Endothelial cell of umbilical vein (primary cell): ENCODE measurements at regions not wholly inside any gene's neighbourhood (a gene's known extent, or its start where the extent isn't known, plus 50 kb on each side); places are given as distances from the start of the nearest gene placed in this dataset.

Experiments used
- BruUV-seq: library from RNA; stranded (reverse); fragments of 400-500 nt; replicated peaks from 2 replicates; lab custom pipeline; 2021; lab: Mats Ljungman, UMichigan
- CTCF ChIA-PET: fragments of 300-600, 350-600 bp; sonication (Branson Sonifier 250); formaldehyde crosslinking; loops from one replicate; lab custom pipeline; 2021; ENCODE audit warnings: antibody characterized with exemption, inconsistent platforms; lab: Charles Lee
- POLR2A ChIA-PET: fragments of 300-600, 350-600 bp; sonication (Branson Sonifier 250); formaldehyde crosslinking; loops from one replicate; lab custom pipeline; 2021; ENCODE audit warnings: antibody characterized with exemption, inconsistent platforms; lab: Charles Lee
- DNase-seq: peaks from one replicate; pipeline ENCODE4 v3.0.0-alpha.2; 2011; ENCODE audit warnings: low read depth, low spot score
- FAIRE-seq: peaks from 2 replicates; lab custom pipeline; 2011; peaks lifted over from hg19 to GRCh38; lab: Jason Lieb, UNC
- H2AFZ ChIP-seq: 2 replicates; pipeline ENCODE4 v1.6.0; 2012; ENCODE audit warnings: low read depth, low read length, control low read depth, inconsistent platforms
- H3K27ac ChIP-seq: 2 replicates; pipeline ENCODE4 v1.5.1; 2011; ENCODE audit warnings: low read depth, mild to moderate bottlenecking, control low read depth, low read length, moderate library complexity; ENCODE audit not compliant: insufficient read depth
- H3K27me3 ChIP-seq, 2 experiments: 2 replicates each; pipeline versions ENCODE4 v1.6.0 to v1.6.1; 2011; ENCODE audit warnings: low read length in 2 of 2, mixed read lengths in 1 of 2; ENCODE audit not compliant: control insufficient read depth in 2 of 2, insufficient read depth in 2 of 2
- H3K36me3 ChIP-seq, 2 experiments: 2 replicates in 1 of 2; 3 replicates in 1 of 2; pipeline ENCODE4 v1.5.1; 2011; ENCODE audit warnings: low read length in 2 of 2, mild to moderate bottlenecking in 1 of 2, moderate library complexity in 1 of 2; ENCODE audit not compliant: control insufficient read depth in 2 of 2, insufficient read depth in 2 of 2; ENCODE audit errors: extremely low read depth in 1 of 2
- H3K4me1 ChIP-seq: 3 replicates; pipeline ENCODE4 v1.5.1; 2011; ENCODE audit warnings: mild to moderate bottlenecking, low read length; ENCODE audit not compliant: control insufficient read depth, insufficient read depth; ENCODE audit errors: extremely low read depth
- H3K4me2 ChIP-seq: 2 replicates; pipeline ENCODE4 v1.6.1; 2011; ENCODE audit warnings: low read length, control low read depth, mixed read lengths; ENCODE audit not compliant: insufficient read depth
- H3K4me3 ChIP-seq, 3 experiments: fragments of 200-600 bp in 1 of 3; sonication (generic), shearing (Covaris generic) in 1 of 3; replicated peaks in 1 of 3; 2 replicates each; pipeline ENCODE4 v1.5.1; 2011 to 2016; ENCODE audit warnings: control low read depth in 3 of 3, low read length in 3 of 3, mild to moderate bottlenecking in 2 of 3, inconsistent platforms in 1 of 3, low read depth in 1 of 3, moderate library complexity in 1 of 3; ENCODE audit not compliant: insufficient read depth in 1 of 3
- H3K79me2 ChIP-seq: 2 replicates; pipeline ENCODE4 v1.6.0; 2012; ENCODE audit warnings: low read length, inconsistent platforms; ENCODE audit not compliant: control insufficient read depth, insufficient read depth
- H3K9ac ChIP-seq: replicated peaks from 2 replicates; pipeline ENCODE3; 2011; ENCODE audit warnings: low read length, control low read depth; ENCODE audit not compliant: insufficient read depth; ENCODE audit errors: extremely low read depth
- H3K9me1 ChIP-seq: replicated peaks from 3 replicates; pipeline ENCODE4 v1.6.0; 2011; ENCODE audit warnings: mild to moderate bottlenecking, low read length; ENCODE audit not compliant: control insufficient read depth, insufficient read depth; ENCODE audit errors: extremely low read depth
- H3K9me3 ChIP-seq: replicated peaks from 2 replicates; pipeline ENCODE4 v1.5.1; 2012; ENCODE audit warnings: low read length, inconsistent platforms; ENCODE audit not compliant: control insufficient read depth, insufficient read depth
- H4K20me1 ChIP-seq: replicated peaks from 2 replicates; pipeline ENCODE3; 2011; ENCODE audit warnings: mild to moderate bottlenecking, low read length; ENCODE audit not compliant: control insufficient read depth, insufficient read depth; ENCODE audit errors: extremely low read depth
- CTCF ChIP-seq, 2 donors: IDR thresholded peaks; 1 replicate in 1 of 2; 2 replicates in 1 of 2; pipeline ENCODE4 v1.5.1; 2011; ENCODE audit warnings: low read length in 2 of 2, mild to moderate bottlenecking in 2 of 2, moderate library complexity in 2 of 2, control low read depth in 1 of 2, inconsistent platforms in 1 of 2, low read depth in 1 of 2; ENCODE audit not compliant: insufficient read depth in 1 of 2; ENCODE audit errors: extremely low read depth in 1 of 2
- EZH2 ChIP-seq: IDR thresholded peaks from 2 replicates; pipeline ENCODE4 v1.6.1; 2012; ENCODE audit warnings: borderline replicate concordance, low read depth, mild to moderate bottlenecking, moderate library complexity, low read length, inconsistent platforms; ENCODE audit not compliant: severe bottlenecking
- FOS ChIP-seq: IDR thresholded peaks from 2 replicates; pipeline ENCODE4 v1.6.1; 2011; ENCODE audit warnings: mild to moderate bottlenecking, low read length, moderate library complexity, borderline replicate concordance; ENCODE audit not compliant: insufficient read depth
- GATA2 ChIP-seq: IDR thresholded peaks from 2 replicates; pipeline ENCODE4 v1.7.0; 2011; ENCODE audit warnings: low read depth, mild to moderate bottlenecking, moderate library complexity, mixed read lengths, low read length; ENCODE audit not compliant: insufficient read length, insufficient read depth
- JUN ChIP-seq: IDR thresholded peaks from 2 replicates; pipeline ENCODE4 v1.6.1; 2011; ENCODE audit warnings: borderline replicate concordance, low read depth; ENCODE audit not compliant: insufficient read length, insufficient read depth
- MAX ChIP-seq: IDR thresholded peaks from 2 replicates; pipeline ENCODE4 v1.6.1; 2011; ENCODE audit not compliant: insufficient read depth, insufficient read length
- MYC ChIP-seq: IDR thresholded peaks from one replicate; pipeline ENCODE4 v1.6.1; 2011; ENCODE audit warnings: mild to moderate bottlenecking, low read depth, low read length
- POLR2A ChIP-seq: IDR thresholded peaks from 2 replicates; pipeline ENCODE4 v1.6.1; 2012; ENCODE audit warnings: low read depth, mild to moderate bottlenecking, control low read depth, low read length
- POLR2AphosphoS5 ChIP-seq: IDR thresholded peaks from 2 replicates; pipeline ENCODE4 v1.6.1; 2012; ENCODE audit warnings: low read depth, mild to moderate bottlenecking, control low read depth, low read length, moderate library complexity; ENCODE audit not compliant: insufficient read depth
- dilution Hi-C: fragments of 300-500 bp; cut with MboI; formaldehyde crosslinking; loops from one replicate; pipeline ENCODE4 v1.15.0; 2019; ENCODE audit warnings: low sequenced_read_pairs; ENCODE audit not compliant: extremely low pct_ligation_motif_present
- intact Hi-C: fragments of 100-400 bp; cut with micrococcal nuclease; formaldehyde crosslinking; loops from one replicate; pipeline ENCODE4 v1.10.0; 2022

GRCh38 chr4:56260320-56260719, 127.0 kb downstream of the AASDH start:
- Histone ChIP-seq H3K4me3 (no peak overlapping the region), H3K4me2 (no peak overlapping the region), H3K27me3 (no peaks in the 10 kb centered on the region), H3K4me1 (no peaks in the 10 kb centered on the region), H4K20me1 (no peaks in the 10 kb centered on the region), H3K27ac (no peak overlapping the region), H3K9me1 (no peaks in the 10 kb centered on the region), H3K36me3 (no peaks in the 10 kb centered on the region), H2AFZ (no peak overlapping the region), H3K79me2 (no peaks in the 10 kb centered on the region), H3K9ac (no peak overlapping the region), H3K9me3 (no peaks in the 10 kb centered on the region)
- intact Hi-C loops (no loop called here), dilution Hi-C loops (no loop called here)
- TF ChIP-seq MYC = no peak
- no peak for TF ChIP-seq MAX
- no peak for TF ChIP-seq GATA2
- no peak for TF ChIP-seq JUN
- no peak for TF ChIP-seq POLR2AphosphoS5
- no peak for TF ChIP-seq EZH2
- no peak for TF ChIP-seq FOS
- no peak for TF ChIP-seq CTCF (IDR thresholded peaks at IDR 0.05; ENCODE audit: extremely low read depth in 1 of 2, insufficient read depth in 1 of 2, low read depth in 1 of 2, low read length in 2 of 2)
- TF ChIP-seq POLR2A = no peak
- CTCF ChIA-PET = interaction anchor here (1.6 kb wide), 1 partner anchor 17 kb away, joined by 3 read pairs; no protein-coding TSS in a partner anchor
- POLR2A ChIA-PET = no interaction called here
- FAIRE-seq (no peak), DNase-seq (no peak)
- no TSS peak for BruUV-seq
